ENCODE measurements at regions not wholly inside any gene's neighbourhood (a gene's known extent, or its start where the extent isn't known, plus 50 kb on each side); places are given as distances from the start of the nearest gene placed in this dataset.

DNA sequence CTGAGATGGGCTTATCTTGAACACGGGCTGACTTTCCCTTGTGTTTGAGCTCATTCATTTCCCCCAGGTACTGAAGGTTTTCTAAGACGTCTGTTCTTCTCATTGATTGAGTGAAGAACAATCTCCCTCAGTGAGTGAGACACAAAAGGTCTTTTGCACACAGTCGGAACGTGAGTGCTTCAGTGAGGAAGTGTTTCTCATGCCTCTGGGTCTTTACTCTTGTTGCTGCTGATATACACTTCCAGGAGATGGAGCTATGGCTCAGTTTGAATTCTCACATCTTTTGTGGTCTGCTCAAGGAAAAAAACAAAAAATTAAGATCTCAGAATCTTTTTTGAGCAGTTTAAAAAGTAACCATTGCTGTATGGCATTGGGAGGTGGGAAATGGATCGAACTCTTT is 981.9 kb upstream of the TENM3 start:
- no peak for DNase-seq (ENCODE audit: low read depth)
- no peak for TF ChIP-seq CTCF (IDR thresholded peaks at IDR 0.05; ENCODE audit: insufficient read depth, low read length)
- no peak overlapping the region for H3K4me3 ChIP-seq (ENCODE audit: low read depth, low read length)

GRCh38 chr4:181264893-181265292 is 978.3 kb upstream of the TENM3 start:
- no peak for TF ChIP-seq CTCF (IDR thresholded peaks at IDR 0.05; ENCODE audit: insufficient read depth, low read length)
- H3K4me3 ChIP-seq (ENCODE audit: low read depth, low read length) = no peak overlapping the region
- no peak for DNase-seq (ENCODE audit: low read depth)

GRCh38 chr4:181265370-181265769 is 977.8 kb upstream of the TENM3 start:
- no peak overlapping the region for H3K4me3 ChIP-seq (ENCODE audit: low read depth, low read length)
- no peak for DNase-seq (ENCODE audit: low read depth)
- TF ChIP-seq CTCF (IDR thresholded peaks at IDR 0.05; ENCODE audit: insufficient read depth, low read length) = no peak

DNA sequence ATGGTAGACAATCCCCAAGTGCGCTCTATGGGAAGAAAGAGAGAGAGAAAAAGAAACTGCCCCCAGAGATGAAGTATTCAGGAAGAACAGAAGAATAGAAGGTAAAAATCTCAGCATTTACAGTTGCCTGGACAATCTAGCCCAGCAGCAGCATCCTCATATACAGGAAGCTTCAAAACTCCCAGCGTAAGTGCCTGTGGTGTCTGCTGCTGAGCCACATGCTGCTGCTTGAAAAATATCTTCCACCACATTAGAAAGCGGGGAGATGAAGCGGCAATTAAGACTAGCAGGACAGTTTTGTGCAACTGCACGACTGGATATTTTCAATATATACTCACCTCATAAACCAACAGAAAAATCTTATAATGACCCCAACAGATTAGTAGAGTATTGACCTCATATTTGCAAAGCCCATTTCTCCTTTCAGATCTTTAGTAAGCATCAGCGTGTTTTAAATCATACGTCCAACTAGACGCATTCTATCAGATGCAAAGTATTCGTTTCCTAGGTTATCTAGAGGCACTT is 972.0 kb upstream of the TENM3 start:
- no peak overlapping the region for H3K4me3 ChIP-seq (ENCODE audit: low read depth, low read length)
- TF ChIP-seq CTCF (IDR thresholded peaks at IDR 0.05; ENCODE audit: insufficient read depth, low read length) = no peak
- DNase-seq (ENCODE audit: low read depth) = no peak

- H3K4me3 ChIP-seq (ENCODE audit: low read depth, low read length) = no peak overlapping the region
- TF ChIP-seq CTCF (IDR thresholded peaks at IDR 0.05; ENCODE audit: insufficient read depth, low read length) = no peak
- DNase-seq (ENCODE audit: low read depth) = no peak
Observed at GRCh38 chr4:181272422-181272821, 970.8 kb upstream of the TENM3 start.

GRCh38 chr4:181278941-181279340 is 964.3 kb upstream of the TENM3 start:
- TF ChIP-seq CTCF (IDR thresholded peaks at IDR 0.05; ENCODE audit: insufficient read depth, low read length) = no peak
- no peak overlapping the region for H3K4me3 ChIP-seq (ENCODE audit: low read depth, low read length)
- DNase-seq (ENCODE audit: low read depth) = no peak

GRCh38 chr4:181281451-181281850 is 961.8 kb upstream of the TENM3 start:
- no peak for DNase-seq (ENCODE audit: low read depth)
- no peak overlapping the region for H3K4me3 ChIP-seq (ENCODE audit: low read depth, low read length)
- TF ChIP-seq CTCF (IDR thresholded peaks at IDR 0.05; ENCODE audit: insufficient read depth, low read length) = no peak
